ENCODE measurements at regions not wholly inside any gene's neighbourhood (a gene's known extent, or its start where the extent isn't known, plus 50 kb on each side); places are given as distances from the start of the nearest gene placed in this dataset.

DNA sequence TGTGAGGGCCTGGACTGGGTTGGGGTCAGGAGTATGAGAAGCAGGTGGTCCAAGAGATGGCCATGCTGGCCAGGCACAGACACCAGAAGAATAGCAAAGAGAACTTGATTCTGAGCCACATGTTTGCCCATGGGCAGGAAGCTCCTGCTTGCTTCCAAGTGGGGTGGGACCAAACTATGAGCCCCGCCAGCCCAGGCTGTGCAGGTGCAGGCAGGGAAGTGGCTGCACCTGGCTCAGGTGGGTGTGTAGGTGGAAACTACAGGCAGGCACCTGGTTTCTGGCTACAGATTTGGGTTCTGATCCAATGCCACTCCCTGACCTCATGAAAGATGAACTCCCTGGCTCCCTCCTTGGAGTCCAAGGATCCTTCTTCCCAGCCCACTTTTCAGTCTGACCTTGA is 207.9 kb upstream of the KLF3 start:
- TF ChIP-seq, protein P1, sequence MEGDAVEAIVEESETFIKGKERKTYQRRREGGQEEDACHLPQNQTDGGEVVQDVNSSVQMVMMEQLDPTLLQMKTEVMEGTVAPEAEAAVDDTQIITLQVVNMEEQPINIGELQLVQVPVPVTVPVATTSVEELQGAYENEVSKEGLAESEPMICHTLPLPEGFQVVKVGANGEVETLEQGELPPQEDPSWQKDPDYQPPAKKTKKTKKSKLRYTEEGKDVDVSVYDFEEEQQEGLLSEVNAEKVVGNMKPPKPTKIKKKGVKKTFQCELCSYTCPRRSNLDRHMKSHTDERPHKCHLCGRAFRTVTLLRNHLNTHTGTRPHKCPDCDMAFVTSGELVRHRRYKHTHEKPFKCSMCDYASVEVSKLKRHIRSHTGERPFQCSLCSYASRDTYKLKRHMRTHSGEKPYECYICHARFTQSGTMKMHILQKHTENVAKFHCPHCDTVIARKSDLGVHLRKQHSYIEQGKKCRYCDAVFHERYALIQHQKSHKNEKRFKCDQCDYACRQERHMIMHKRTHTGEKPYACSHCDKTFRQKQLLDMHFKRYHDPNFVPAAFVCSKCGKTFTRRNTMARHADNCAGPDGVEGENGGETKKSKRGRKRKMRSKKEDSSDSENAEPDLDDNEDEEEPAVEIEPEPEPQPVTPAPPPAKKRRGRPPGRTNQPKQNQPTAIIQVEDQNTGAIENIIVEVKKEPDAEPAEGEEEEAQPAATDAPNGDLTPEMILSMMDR (IDR thresholded peaks at IDR 0.05; ENCODE audit: insufficient read depth, low read length) = no peak
- DNase-seq (ENCODE audit: low read depth) = no peak

DNA sequence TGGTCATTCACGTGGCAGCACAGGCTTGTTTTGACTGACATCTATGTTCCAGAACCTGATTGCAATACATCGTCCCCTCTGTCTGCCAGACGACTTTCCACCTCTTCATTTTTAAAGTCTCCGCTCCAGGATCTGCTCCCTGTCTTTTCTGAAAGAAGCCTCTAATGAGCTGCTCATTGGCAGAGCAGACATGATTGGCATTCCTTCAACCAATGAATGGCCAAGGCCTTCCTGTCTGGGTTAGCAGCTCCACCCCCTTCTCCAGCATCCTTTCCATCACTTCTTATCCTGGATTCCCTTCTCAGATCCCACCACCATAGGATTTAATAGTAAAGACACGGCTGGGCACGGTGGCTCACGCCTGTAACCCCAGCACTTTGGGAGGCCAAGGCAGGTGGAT is 202.7 kb upstream of the KLF3 start:
- H3K4me3 ChIP-seq (ENCODE audit: low read depth, low read length) = no peak overlapping the region
- DNase-seq (ENCODE audit: low read depth) = no peak
- TF ChIP-seq, protein P1 (IDR thresholded peaks at IDR 0.05; ENCODE audit: insufficient read depth, low read length) = no peak

More for the DNA sequence above, 207.9 kb upstream of the KLF3 start:
- H3K4me3 ChIP-seq (ENCODE audit: low read depth, low read length) = no peak overlapping the region

DNA sequence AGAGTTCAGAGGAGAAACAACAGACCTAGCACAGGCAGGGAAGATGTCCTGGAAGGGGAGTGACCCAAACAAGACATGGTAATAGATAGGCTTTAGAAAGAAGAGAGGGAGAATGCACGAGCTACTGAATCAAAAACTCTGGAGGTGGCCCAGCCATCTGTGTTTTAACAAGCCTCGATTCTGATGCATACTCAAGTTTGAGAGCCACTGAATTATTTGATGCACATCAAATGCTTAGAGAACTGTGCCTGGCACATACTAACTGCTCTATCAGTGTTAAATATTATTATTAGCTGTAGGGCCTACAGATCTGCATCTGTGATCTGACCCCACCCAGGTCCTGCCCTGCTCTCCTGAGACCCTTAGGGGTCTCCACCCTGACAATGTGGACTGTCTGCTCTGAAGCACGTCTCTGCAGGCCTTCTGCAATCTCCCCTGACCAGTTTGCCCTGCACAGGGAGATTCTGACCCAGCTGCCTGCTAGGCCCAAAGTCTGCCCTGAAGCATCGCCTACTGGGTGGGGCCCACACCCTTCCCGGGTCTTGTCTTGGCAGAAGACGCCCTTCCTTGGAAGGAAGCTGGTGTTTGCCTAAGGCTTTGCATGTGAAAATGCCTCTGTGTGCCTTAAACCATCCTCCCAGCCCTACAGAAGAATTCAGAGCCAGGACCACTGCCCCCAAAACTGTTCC is 201.5 kb upstream of the KLF3 start:
- H3K4me3 ChIP-seq (ENCODE audit: low read depth, low read length) = no peak overlapping the region
- DNase-seq (ENCODE audit: low read depth) = no peak

DNA sequence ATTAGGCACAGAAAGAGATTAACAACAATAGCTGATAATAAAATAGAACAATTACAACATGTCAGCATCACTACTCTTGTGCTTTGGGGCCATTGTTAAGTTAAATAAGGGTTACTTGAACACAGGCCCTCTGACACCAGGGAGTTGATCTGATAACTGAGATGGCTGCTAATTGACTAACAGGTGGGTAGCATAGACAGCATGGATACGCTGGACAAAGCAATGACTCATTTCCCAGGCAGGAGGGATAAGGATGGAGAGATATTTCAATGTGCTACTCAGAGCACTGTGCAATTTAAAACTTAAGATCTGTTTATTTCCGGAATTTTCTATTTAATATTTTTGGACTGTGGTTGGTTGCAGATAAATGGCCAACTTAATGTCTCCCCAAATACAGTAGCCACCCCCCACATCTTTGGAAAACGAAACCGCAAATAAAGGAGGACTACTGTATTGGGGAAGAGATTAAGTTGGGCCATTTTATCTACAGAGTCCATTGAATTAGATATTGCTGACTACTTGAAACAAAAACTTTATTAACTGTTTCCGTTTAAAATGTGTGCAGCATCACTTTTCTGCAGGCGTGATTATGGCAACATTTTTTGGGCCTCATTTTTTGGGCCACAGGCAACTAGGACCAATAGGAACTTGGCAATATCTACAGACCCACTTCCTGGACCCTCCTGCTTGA is 200.6 kb upstream of the KLF3 start:
- TF ChIP-seq, protein P1 (IDR thresholded peaks at IDR 0.05; ENCODE audit: insufficient read depth, low read length) = no peak
- DNase-seq (ENCODE audit: low read depth) = no peak
- no peak overlapping the region for H3K4me3 ChIP-seq (ENCODE audit: low read depth, low read length)

More for the DNA sequence above, 201.5 kb upstream of the KLF3 start:
- TF ChIP-seq, protein P1 (IDR thresholded peaks at IDR 0.05; ENCODE audit: insufficient read depth, low read length) = no peak

DNA sequence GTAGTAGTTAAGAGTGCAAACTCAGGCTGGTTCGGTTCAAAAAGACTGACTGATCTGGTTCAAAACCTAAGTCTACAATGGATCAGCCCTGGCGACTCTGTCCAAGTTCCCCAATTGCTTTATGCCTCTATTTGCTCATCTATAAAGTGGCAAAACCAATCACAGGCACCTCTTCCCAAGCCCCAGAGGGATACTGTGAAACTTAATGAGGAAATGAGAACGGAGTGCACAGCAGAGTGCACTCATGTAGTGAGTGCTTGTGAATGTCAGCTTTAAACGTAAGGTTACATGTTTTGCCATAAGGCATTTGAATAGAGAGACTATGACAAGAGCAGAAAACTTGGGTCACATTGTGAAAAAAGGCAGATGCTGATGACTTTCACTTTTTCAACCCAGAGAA is 199.7 kb upstream of the KLF3 start:
- TF ChIP-seq, protein P1 (IDR thresholded peaks at IDR 0.05; ENCODE audit: insufficient read depth, low read length) = no peak
- DNase-seq (ENCODE audit: low read depth) = no peak
- no peak overlapping the region for H3K4me3 ChIP-seq (ENCODE audit: low read depth, low read length)

DNA sequence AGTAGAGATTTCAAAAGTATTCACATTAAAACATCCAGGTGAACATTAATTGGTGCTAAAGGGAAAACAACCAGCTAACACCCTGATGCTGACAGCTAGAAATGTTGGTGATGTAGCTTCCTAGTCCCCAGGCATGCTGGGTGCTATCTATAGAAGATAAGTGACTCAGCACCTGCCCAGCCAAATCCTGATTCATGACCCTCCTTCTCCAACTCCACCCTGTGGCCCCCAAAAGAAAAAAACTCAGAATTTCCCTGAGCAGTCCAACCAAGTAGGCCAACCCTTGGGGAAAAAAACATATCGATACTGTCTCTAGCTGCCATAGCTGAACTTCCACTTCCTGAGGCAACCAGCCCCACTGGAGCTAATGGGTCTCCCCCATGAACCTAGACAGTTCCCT is 197.6 kb upstream of the KLF3 start:
- DNase-seq (ENCODE audit: low read depth) = peak; percentile 56
- H3K4me3 ChIP-seq (ENCODE audit: low read depth, low read length) = no peak overlapping the region
- TF ChIP-seq, protein P1 (IDR thresholded peaks at IDR 0.05; ENCODE audit: insufficient read depth, low read length) = no peak
